T-helper 1 cell treated with Interleukin-12 subunit alpha and Interleukin-12 subunit beta and Interleukin-4 antibody, amounts not matched to agents 30 μg/mL and 1 μg/mL, for 36 hours (primary cell): ENCODE measurements at regions not wholly inside any gene's neighbourhood (a gene's known extent, or its start where the extent isn't known, plus 50 kb on each side); places are given as distances from the start of the nearest gene placed in this dataset.

Experiments used
- H3K27ac Mint-ChIP-seq: one replicate; pipeline ENCODE4 v1.8.0; 2021; ENCODE audit warnings: mild to moderate bottlenecking, mixed read lengths
- H3K27me3 Mint-ChIP-seq: one replicate; pipeline ENCODE4 v1.8.0; 2021; ENCODE audit warnings: low read depth, mixed read lengths
- H3K36me3 Mint-ChIP-seq: one replicate; pipeline ENCODE4 v1.8.0; 2021; ENCODE audit warnings: low read depth, mixed read lengths
- H3K4me1 Mint-ChIP-seq: one replicate; pipeline ENCODE4 v1.8.0; 2021; ENCODE audit warnings: low read depth, mixed read lengths
- H3K4me3 Mint-ChIP-seq: one replicate; pipeline ENCODE4 v1.8.0; 2021; ENCODE audit warnings: mild to moderate bottlenecking, moderate library complexity, mixed read lengths
- H3K9me3 Mint-ChIP-seq: one replicate; pipeline ENCODE4 v1.8.0; 2021; ENCODE audit warnings: mixed read lengths

DNA sequence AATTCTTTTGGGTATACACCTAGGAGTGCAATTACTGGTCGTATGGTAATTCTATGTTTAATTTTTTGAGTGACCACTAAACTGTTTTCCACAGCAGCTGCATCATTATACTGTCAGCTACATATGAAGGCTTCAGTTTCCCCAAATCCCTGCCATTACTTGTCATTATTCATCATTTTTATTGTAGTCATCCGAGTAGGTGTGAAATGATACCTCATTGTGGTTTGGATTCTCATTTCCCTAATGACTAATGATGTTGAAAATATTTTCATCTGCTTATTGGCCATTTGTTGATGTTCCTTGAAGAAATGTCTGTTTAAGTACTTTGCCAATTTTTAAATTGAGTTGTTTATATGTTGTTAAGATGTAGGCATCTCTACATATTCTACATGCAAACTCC, 633.6 kb upstream of the IMPG1 start:
- no peak overlapping the region for H3K4me3 Mint-ChIP-seq
- H3K27ac Mint-ChIP-seq = no peak overlapping the region
- no peaks in the 10 kb centered on the region for H3K36me3 Mint-ChIP-seq
- no peaks in the 10 kb centered on the region for H3K9me3 Mint-ChIP-seq
- no peaks in the 10 kb centered on the region for H3K27me3 Mint-ChIP-seq
- H3K4me1 Mint-ChIP-seq = no peaks in the 10 kb centered on the region

DNA sequence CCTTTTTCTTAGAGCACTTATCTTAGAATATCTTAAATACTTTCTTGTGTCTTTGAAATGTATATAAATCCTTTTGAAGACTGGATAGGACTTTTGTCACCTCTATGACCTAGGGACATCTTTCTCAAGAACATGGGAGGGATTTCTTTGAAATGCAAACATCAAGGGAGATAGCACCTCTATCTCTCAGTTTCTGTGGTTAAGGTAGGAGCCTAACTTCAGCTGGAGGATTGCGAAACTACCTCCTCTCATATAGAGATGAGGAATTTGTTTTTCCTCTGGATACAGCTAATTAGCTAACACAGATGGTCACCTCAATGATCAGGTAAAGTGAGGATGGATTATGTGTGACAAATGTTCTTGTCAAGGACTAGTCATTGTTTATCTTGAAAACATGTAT, 631.3 kb upstream of the IMPG1 start:
- no peaks in the 10 kb centered on the region for H3K9me3 Mint-ChIP-seq
- no peaks in the 10 kb centered on the region for H3K36me3 Mint-ChIP-seq
- no peak overlapping the region for H3K4me3 Mint-ChIP-seq
- H3K27me3 Mint-ChIP-seq = no peaks in the 10 kb centered on the region
- no peaks in the 10 kb centered on the region for H3K4me1 Mint-ChIP-seq
- no peak overlapping the region for H3K27ac Mint-ChIP-seq

DNA sequence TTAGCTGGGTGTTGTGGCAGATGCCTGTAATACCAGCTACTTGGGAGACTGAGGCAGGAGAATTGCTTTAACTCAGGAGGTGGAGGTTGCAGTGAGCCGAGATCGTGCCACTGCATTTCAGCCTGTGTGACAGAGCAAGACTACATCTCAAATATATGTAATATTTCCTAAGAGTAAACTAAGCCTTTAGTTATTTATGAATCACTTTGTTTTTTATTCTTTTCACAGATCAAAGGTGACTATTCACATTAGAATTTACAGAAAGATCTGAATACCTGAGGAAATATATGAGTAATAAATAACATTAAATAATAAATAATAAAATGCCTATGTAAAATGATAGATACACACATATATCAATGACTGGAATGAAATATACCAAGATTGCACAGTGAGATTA, 630.8 kb upstream of the IMPG1 start:
- H3K4me1 Mint-ChIP-seq = no peaks in the 10 kb centered on the region
- H3K36me3 Mint-ChIP-seq = no peaks in the 10 kb centered on the region
- no peaks in the 10 kb centered on the region for H3K9me3 Mint-ChIP-seq
- H3K27me3 Mint-ChIP-seq = no peaks in the 10 kb centered on the region
- H3K27ac Mint-ChIP-seq = no peak overlapping the region
- no peak overlapping the region for H3K4me3 Mint-ChIP-seq

DNA sequence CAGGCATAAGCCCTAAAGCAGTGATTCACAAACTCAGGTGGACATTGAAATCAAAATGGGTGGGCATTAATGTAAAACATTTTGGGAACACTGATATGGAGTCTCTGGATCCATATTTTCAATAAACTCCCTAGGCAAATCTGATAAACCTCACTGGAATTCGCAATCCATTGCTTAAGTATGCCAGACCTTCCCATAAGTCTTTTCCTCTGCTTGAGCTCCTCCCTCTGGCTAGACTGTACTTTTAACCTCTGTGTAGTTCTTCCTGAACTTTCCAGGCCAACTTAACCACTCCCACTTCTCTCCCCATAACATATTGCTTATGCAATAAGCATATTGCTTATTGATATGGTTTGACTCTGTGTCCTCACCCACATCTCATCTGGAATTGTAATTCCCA, 629.7 kb upstream of the IMPG1 start:
- Mint-ChIP-seq H3K36me3 (no peaks in the 10 kb centered on the region), H3K27ac (no peak overlapping the region), H3K4me3 (no peak overlapping the region), H3K9me3 (no peaks in the 10 kb centered on the region), H3K4me1 (no peaks in the 10 kb centered on the region), H3K27me3 (no peaks in the 10 kb centered on the region)

DNA sequence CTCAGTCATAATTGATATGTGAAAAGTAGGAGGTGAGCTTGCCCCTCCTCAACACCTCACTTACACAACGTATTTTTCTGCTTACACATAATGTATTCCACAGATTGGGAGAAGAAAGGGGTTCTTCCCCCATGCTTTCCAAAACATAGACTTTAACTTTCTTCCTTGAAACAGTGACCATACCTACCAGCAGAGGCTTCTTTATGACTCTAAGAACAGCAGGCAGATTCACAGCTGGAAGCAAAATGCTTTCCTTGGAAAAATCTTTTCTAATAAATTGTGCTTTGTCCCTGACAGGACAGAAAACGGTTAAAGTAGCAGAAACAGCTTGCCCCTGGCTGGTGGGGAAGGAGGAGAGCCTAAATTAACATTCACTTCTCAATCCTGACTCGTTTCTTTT, 629.1 kb upstream of the IMPG1 start:
- no peaks in the 10 kb centered on the region for H3K36me3 Mint-ChIP-seq
- H3K9me3 Mint-ChIP-seq = no peaks in the 10 kb centered on the region
- no peaks in the 10 kb centered on the region for H3K27me3 Mint-ChIP-seq
- H3K4me3 Mint-ChIP-seq = no peak overlapping the region
- H3K4me1 Mint-ChIP-seq = no peaks in the 10 kb centered on the region
- no peak overlapping the region for H3K27ac Mint-ChIP-seq

DNA sequence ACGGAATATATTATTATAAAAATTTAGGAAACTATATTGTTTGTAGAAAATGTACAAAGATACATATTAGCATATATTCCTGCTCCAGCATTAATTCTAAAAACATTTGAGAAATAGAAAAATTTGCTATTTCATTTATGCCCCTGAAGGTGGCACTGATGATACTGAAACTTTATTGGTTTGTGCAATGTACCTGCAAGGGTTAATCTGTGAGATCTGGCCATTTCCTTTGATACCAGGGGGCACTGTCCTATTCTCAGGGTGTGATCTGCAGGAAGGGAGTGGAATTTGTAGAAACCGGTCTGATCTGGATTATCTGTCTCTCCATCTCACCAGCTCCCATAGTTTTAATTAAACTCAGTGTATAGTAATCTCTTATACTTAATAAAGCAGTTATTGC, 625.1 kb upstream of the IMPG1 start:
- Mint-ChIP-seq H3K27ac (no peak overlapping the region), H3K27me3 (no peaks in the 10 kb centered on the region), H3K4me3 (no peak overlapping the region), H3K9me3 (no peaks in the 10 kb centered on the region), H3K36me3 (no peaks in the 10 kb centered on the region), H3K4me1 (no peaks in the 10 kb centered on the region)

DNA sequence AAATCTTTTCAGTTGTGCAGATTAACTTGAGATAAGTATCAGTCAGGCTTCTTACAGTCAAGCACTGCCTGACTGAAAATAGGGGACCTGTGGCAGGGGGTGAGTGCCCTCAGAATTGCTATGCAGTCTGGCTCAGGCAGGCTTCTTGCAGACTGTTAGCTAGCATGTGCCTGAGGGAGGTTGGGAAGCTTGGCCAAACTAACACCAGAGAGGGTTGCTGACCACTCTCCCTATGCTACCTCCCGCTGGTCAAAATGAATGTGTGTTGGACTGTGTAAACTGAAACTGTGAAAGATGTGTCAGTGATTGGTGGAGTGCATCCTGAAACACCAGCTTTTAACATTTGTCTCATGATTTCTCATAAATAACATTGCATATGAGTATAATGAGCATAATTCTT, 622.3 kb upstream of the IMPG1 start:
- H3K27me3 Mint-ChIP-seq = no peaks in the 10 kb centered on the region
- no peak overlapping the region for H3K4me3 Mint-ChIP-seq
- no peak overlapping the region for H3K27ac Mint-ChIP-seq
- no peaks in the 10 kb centered on the region for H3K4me1 Mint-ChIP-seq
- H3K9me3 Mint-ChIP-seq = no peaks in the 10 kb centered on the region
- no peaks in the 10 kb centered on the region for H3K36me3 Mint-ChIP-seq

DNA sequence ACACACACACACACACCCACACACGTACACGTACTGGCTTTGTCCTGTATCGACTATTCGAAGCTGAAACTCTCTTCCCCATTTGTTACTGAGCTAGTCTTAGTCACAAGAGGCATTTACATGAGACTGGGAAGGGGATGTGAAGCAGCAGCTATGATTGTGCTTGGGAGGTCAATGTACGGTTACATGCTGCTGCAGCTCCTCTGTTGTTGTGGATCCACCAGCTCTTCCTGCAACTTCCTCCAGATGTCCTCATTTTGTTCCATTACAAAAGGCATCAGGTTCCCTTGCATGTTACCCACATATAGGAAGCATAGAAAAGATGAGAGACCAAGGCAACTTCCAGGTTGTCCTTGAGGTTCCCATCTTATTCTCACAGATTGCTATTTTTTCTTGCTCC, 612.4 kb upstream of the IMPG1 start:
- peaks cover 22% of the 10 kb centered on the region for H3K9me3 Mint-ChIP-seq
- H3K4me3 Mint-ChIP-seq = no peak overlapping the region

DNA sequence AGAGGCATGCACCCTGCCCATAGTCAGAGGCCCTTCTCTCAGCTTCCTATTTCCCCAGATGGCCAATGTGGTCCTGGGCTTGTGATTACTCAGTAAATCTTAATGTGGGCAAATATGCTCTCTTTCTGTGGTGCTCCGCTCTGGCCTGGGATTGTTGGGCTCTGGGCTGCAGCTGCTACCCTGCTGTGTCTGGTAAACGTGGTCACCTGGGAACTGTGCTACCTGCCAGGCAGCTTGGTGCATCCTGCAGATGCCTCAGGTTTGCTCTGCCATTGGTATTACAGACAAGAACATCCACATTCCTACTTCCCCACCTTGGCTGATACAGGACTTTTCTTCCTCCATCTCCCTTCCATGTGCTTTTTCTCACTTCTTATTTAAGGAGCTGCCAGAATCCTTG, 611.5 kb upstream of the IMPG1 start:
- Mint-ChIP-seq H3K27ac (no peak overlapping the region), H3K4me1 (no peaks in the 10 kb centered on the region), H3K9me3 (peaks cover 14% of the 10 kb centered on the region), H3K27me3 (no peaks in the 10 kb centered on the region), H3K4me3 (no peak overlapping the region), H3K36me3 (no peaks in the 10 kb centered on the region)

More for the DNA sequence above, 612.4 kb upstream of the IMPG1 start:
- H3K27ac Mint-ChIP-seq = no peak overlapping the region
- no peaks in the 10 kb centered on the region for H3K4me1 Mint-ChIP-seq
- H3K27me3 Mint-ChIP-seq = no peaks in the 10 kb centered on the region
- H3K36me3 Mint-ChIP-seq = no peaks in the 10 kb centered on the region

DNA sequence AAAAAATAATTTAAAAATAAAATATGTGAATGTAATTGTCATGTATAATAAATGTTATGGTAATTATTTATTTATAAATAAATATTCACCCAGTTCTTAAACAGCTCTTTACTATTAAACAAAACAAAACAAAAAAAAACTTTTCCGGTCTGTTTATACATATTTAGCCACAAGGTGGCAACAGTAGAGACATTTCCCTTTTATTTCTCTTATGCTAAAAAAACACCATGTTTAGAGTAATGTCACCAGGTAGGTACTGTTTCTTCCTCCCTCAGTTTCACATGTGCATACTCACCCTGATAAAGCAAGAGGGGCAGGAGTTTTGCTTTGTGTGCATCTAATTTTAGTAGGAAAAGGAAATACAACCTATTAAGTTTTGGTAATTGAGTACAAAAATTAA, 610.4 kb upstream of the IMPG1 start:
- Mint-ChIP-seq H3K4me1 (no peaks in the 10 kb centered on the region), H3K9me3 (peaks cover 5% of the 10 kb centered on the region), H3K27ac (no peak overlapping the region), H3K4me3 (no peak overlapping the region), H3K36me3 (no peaks in the 10 kb centered on the region), H3K27me3 (no peaks in the 10 kb centered on the region)

DNA sequence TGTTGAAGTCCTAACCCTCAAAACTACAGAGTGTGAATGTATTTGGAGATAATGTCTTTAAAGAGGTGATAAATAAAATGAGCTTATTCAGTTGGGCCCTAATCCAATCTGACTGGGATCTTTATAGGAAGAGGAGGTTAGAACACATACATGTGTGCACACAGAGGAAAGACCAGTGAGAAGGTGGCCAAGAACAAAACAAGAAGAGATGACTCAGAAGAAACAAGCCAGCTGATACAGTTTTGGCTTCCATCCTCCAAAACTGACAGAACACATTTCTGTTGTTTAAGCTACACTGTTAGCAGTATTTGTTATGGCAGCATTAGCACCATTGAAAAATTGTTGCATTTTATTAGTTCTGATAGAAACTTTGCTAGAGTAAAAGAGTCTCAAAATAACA, 609.3 kb upstream of the IMPG1 start:
- Mint-ChIP-seq H3K36me3 (no peaks in the 10 kb centered on the region), H3K27me3 (no peaks in the 10 kb centered on the region)

DNA sequence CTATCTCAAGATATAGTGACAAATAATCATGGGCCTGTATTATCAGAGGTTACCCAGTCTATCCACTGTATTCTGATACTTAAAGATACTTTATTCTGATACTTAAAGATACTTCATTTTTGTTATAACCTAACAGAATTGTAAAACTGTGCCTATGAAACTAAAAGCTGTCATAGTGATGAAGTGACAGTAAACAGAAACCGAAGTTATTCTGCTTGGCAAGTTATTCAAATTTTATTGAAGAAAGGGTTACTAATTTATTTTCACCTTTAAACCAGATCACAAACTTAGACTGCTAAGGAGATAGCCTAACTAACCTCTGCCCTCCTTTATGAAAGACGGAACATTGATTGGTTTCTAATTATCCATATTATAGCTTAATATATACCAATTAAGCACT, 604.6 kb upstream of the IMPG1 start:
- no peaks in the 10 kb centered on the region for H3K9me3 Mint-ChIP-seq
- H3K27ac Mint-ChIP-seq = no peak overlapping the region
- H3K4me1 Mint-ChIP-seq = no peaks in the 10 kb centered on the region
- H3K27me3 Mint-ChIP-seq = no peaks in the 10 kb centered on the region
- no peak overlapping the region for H3K4me3 Mint-ChIP-seq
- H3K36me3 Mint-ChIP-seq = no peaks in the 10 kb centered on the region

More for the DNA sequence above, 609.3 kb upstream of the IMPG1 start:
- Mint-ChIP-seq H3K4me3 (no peak overlapping the region), H3K9me3 (no peaks in the 10 kb centered on the region), H3K27ac (no peak overlapping the region), H3K4me1 (no peaks in the 10 kb centered on the region)

DNA sequence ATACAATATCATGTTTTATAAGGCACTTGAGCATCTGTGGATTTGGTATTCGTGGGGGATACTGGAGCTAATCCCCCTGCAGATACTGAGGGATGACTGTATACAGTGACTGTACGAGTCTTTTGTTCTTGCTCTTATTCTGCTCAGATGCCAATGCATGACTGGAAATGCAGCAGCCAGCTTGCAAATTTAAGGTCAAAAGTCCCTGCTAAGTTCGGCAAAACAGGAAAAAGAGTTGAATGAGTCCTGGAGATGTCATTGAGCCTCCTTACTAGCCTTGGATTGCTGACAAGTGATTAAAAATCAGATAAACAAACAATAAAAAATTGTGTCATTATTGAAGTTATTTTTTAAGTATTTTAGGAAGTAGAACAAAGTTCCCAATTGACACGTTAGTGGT, 599.3 kb upstream of the IMPG1 start:
- H3K4me1 Mint-ChIP-seq = no peaks in the 10 kb centered on the region
- H3K27ac Mint-ChIP-seq = no peak overlapping the region
- H3K36me3 Mint-ChIP-seq = no peaks in the 10 kb centered on the region
- H3K27me3 Mint-ChIP-seq = no peaks in the 10 kb centered on the region
- no peaks in the 10 kb centered on the region for H3K9me3 Mint-ChIP-seq
- H3K4me3 Mint-ChIP-seq = no peak overlapping the region

DNA sequence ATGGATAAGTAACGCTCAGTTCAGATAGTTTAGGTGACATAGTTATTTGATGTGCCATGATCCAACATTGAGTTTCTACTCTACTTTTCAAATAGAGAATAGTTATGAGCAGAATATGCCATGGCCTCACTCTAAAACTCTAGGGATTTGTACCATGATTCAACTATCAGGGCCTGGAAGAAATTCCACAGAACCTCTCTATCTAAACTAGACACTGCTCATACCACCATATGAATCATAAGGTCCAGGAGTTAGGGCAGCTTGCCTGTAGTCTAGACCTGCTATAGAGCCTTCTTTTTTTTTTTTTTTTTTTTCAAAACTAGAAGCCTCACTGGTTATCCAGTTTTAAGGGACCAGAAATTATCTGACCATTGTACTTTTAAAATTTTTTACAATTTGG, 571.8 kb upstream of the IMPG1 start:
- peaks cover 4% of the 10 kb centered on the region for H3K9me3 Mint-ChIP-seq
- no peak overlapping the region for H3K27ac Mint-ChIP-seq
- no peaks in the 10 kb centered on the region for H3K27me3 Mint-ChIP-seq
- no peaks in the 10 kb centered on the region for H3K4me1 Mint-ChIP-seq
- H3K4me3 Mint-ChIP-seq = no peak overlapping the region
- no peaks in the 10 kb centered on the region for H3K36me3 Mint-ChIP-seq

DNA sequence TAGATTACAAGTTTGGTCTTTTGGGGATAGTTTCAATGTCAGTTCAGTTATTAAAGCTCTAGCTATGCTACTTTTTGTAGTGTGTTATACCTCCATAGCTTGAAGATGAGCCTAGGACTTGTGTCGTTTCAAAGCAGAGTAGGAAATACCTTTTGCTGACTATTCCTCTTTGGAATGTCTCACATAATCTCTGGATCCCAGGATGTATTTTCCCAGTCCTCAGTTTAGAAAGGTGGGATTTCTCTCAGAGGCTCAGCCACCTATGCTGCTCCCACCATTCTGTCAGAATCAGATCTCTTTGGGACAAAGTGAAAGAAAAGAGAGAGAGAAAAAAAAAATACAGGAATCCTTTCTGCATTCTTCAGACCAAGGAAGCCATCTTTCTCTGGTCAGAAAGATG, 567.5 kb upstream of the IMPG1 start:
- Mint-ChIP-seq H3K36me3 (no peaks in the 10 kb centered on the region), H3K27ac (no peak overlapping the region), H3K27me3 (no peaks in the 10 kb centered on the region), H3K9me3 (peaks cover 4% of the 10 kb centered on the region), H3K4me3 (no peak overlapping the region), H3K4me1 (no peaks in the 10 kb centered on the region)

DNA sequence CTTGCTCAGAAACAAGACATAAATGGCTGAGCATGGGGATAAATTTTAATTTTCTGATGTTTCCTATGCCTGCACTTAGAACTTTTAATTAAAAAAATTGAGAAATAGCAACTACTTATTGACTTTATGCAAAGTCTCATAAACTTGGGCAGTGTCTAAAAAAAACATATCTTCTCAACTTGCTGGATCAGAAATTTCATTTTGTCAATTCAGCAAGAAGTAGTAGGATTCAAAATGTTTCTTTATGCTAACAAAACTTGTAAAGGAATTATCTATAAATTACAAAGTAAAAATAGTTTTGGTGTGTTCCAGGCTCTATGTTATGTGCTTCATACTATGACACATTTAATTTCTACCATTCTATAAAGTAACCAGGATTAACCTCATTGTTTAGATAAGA, 562.2 kb upstream of the IMPG1 start:
- H3K36me3 Mint-ChIP-seq = no peaks in the 10 kb centered on the region
- H3K27ac Mint-ChIP-seq = no peak overlapping the region
- peaks cover under 1% of the 10 kb centered on the region for H3K9me3 Mint-ChIP-seq
- no peaks in the 10 kb centered on the region for H3K4me1 Mint-ChIP-seq
- no peak overlapping the region for H3K4me3 Mint-ChIP-seq
- no peaks in the 10 kb centered on the region for H3K27me3 Mint-ChIP-seq
